SHP77 (cell line): ENCODE measurements at regions not wholly inside any gene's neighbourhood (a gene's known extent, or its start where the extent isn't known, plus 50 kb on each side); places are given as distances from the start of the nearest gene placed in this dataset.
A peak's percentile ranks its signal among the peaks of the same experiment; 100 is the strongest.

Experiments used
- DNase-seq, 2 experiments: peaks; one replicate each; lab custom pipeline; 2025; lab: John Stamatoyannopoulos, UW

DNA sequence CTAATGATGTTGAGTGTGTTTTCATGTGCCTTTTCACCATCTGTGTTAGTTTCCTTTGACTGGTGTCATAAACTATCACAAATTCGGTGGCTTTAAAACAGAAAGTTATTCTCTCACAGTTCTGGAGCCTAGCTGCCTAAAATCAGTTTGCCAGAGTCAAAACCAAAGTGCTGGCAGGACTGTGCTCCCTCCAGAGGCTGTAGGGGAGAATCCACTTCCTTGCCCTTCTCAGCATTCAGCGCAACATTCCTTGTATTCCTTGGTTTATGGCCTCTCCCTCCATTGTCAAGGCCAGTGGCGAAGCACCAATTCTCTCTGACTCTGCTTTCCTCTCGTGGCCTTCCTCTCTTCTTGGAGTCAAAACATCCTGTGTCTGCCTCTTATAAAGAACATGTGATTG lies 174.2 kb upstream of the PDE3A start:
- DNase-seq: no peak

DNA sequence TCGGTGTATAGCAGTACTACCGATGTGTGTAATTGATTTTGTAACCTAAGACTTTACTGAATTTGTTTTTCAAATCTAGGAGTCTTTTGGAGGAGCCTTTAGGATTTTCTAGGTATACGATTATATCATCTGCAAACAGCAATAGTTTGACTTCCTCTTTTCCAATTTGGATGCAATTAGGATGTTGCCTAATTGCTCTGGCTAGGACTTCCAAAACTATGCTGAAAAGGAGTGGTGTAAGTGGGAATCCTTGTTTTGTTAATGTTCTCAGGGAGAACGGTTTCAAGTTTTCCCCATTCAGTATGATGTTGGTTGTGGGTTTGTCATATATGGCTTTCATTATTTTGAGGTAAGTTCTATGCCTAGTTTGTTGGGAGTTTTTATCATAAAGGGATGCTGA lies 171.6 kb upstream of the PDE3A start:
- DNase-seq: no peak

DNA sequence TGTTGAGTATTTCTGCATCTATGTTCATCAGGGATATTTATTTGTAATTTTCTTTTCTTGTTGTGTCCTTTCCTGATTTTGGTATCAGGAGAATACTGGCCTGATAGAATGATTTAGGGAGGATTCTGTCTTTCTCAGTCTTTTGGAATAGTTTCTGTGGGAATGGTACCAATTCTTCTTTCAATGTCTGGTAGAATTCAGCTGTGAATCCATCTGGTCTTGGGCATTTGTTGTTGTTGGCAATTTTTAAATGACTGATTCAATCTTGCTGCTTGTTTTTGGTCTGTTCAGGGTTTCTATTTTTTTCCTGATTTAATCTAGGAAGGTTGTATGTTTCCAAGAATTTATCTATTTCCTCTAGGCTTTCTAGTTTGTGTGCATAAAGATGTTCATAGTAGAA lies 170.9 kb upstream of the PDE3A start:
- no peak for DNase-seq

DNA sequence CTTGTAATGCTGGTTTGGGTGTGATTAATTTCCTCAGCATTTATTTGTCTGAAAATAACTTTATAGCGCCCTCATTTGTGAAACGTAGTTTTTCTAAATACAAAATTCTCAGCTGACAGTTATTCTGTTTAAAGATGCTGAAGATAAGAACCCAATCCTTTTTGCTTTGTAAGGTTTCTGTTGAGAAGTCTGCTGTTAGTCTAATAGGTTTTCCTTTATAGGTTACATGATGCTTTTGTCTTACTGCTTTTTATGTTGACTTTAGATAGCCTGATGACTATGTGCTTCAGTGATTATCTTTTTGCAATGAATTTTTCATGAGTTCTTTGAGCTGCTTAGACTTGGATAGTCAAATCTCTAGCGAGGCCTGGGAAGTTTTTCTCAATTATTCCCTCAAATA lies 168.6 kb upstream of the PDE3A start:
- DNase-seq: no peak

DNA sequence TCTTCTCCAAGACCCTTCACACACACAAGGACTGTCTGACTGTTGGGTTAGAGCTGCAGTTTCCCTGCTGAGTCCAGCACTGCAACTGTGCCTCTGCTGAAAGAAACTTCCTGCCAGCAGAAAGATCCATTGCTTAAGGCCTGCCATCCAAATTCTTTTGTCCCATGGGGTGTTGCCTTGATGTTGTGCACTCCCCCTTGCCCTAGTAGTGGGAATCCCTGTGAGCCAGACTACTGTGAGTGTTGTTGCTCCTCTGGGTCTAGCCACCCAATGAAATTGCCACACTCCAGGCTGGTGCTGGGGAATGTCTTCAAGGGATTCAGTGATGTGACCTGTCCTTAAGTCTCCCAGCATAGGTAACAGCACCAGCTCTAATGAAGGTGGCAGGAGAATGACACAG lies 166.6 kb upstream of the PDE3A start:
- DNase-seq: no peak

DNA sequence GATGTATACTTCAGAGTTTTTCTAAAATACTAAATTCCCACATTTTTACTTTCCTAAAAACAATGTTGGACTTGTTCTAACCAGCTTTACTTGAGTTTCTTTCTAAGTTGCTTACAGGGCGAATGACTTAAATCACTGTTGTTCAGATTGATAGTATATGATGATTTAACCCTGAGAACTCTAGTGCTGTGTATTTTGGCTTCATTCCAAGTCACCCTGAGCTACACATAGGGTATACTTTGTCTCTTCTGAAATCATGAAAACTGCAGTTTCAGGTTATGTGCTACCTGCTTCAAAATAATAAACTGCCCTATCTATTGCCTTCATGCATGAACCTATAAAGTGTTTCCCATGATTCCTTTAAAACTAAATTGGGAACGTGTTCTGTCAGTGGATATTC lies 162.5 kb upstream of the PDE3A start:
- DNase-seq: no peak

DNA sequence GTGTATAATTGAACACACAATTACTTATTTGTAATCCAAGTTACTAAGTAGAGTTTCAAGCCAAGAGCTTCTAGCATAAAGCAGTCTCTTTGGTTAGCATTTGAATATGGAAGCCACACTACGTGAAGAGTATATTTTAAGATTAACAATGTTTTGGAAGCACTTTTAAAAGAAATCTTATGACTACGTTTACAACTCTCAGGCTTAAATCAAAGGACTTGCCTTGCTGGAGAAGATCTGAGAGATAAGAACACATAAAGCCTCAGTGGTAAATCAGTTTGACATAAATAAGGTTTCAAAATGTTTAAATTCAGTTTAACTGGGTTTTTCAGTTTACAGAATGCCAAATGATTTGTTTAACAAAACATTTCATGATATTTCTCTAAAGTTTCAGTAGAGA lies 161.9 kb upstream of the PDE3A start:
- no peak for DNase-seq

DNA sequence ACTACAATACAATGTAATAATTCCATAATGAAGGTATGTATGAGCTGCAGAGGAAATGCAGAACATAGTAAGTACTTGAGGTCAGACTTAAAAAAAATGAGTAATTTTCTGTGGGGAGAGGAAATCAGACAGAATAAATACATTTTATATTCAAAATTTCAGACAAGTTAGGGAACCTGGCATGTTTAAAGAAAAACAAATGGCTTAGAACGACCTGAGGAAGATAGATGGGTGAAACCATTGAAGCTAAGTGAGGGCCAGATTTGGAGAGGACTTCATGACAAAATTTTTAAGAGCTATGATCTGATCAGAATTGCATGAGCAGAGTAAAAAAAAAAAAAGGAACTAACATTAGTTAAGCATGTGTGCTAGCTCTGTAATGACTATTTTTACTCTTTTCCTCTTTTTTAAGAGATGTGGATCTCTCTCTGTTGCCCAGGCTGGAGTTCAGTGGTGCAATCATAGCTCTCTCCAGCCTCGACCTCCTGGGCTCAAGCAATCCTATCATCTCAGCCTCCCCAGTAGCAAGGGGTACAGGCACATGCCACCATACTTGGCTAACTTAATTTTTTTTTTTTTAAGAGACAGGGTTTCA lies 157.6 kb upstream of the PDE3A start:
- no peak for DNase-seq

DNA sequence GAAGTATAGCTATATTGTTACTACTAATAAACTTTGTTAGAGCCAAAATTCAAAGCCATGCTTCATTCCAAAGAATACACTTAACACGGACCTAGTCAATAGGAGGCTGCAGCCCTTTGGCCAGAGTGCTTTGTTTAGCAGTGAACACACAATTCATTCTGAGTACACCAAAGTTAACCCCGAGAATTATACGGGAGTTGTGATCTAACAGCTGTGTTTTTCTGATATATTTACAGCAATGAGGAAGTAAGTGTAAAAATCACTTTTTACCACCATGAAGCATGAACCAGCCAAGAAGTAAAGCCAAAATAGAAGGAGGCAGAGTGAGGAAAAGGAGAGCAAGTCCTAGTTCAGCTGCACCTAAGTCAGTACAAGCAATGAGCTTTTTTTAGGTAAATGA lies 156.8 kb upstream of the PDE3A start:
- DNase-seq: no peak

DNA sequence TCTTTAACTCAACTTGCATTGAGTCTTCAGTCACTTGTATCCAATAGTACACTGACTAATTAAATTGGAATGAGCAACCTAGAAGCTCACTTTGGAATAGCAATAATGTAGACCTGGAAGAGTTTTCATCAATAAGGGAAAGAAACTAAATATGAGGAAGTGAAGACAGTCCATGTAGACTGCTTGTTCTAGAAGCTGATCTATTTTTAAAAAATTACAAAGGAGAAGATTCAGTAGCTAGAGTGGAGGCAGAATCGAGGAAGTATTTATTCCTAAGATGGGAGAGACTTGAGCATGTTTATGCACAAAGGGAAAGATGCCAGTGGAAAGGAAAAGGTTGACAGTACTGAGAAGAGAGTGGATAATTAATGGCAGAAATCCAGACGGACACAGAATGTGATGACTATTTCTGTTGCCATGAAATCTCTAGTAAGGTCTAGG lies 156.3 kb upstream of the PDE3A start:
- no peak for DNase-seq

DNA sequence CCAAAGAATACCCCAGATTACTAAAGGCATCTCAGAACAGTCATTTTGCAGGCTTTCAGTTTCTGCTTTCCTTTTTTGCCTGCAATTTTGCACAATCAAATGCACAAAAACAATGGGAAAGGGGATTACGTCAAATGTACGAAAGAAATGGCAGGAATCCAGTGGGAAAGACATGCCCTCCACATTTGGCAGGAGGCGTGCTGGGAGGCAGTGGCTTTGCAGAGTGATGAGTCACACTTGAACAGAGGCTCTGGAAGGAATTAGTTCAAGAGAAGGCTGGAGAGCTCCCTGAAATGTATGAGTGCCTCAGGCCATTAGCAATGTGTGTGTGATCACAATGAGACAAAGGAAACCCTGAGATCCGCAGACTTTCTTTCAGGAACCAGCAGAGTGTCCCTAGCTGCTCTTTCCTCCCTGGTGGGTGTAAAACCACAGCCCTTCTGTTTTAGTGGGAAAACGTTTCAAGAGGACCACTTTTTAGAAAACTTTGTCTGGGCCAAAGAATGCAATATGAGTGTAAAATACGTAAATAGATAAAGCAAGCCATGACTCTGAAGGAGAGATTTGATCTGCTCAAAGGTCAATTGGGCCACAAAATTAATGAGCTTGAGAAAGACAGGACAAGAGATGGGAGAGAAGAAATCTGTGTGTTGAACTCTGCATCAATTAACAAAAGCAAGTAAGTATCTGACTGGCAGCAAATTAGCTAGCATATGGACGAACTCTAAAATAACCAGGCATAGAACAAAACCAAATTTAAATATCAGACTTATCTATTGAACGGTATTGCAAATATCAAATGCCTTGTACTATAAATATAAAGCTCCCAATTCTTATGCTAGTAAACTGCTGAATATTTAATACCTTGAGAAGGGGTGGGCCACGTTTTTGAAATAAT lies 155.4 kb upstream of the PDE3A start:
- DNase-seq: peak; percentile 74 to 75

DNA sequence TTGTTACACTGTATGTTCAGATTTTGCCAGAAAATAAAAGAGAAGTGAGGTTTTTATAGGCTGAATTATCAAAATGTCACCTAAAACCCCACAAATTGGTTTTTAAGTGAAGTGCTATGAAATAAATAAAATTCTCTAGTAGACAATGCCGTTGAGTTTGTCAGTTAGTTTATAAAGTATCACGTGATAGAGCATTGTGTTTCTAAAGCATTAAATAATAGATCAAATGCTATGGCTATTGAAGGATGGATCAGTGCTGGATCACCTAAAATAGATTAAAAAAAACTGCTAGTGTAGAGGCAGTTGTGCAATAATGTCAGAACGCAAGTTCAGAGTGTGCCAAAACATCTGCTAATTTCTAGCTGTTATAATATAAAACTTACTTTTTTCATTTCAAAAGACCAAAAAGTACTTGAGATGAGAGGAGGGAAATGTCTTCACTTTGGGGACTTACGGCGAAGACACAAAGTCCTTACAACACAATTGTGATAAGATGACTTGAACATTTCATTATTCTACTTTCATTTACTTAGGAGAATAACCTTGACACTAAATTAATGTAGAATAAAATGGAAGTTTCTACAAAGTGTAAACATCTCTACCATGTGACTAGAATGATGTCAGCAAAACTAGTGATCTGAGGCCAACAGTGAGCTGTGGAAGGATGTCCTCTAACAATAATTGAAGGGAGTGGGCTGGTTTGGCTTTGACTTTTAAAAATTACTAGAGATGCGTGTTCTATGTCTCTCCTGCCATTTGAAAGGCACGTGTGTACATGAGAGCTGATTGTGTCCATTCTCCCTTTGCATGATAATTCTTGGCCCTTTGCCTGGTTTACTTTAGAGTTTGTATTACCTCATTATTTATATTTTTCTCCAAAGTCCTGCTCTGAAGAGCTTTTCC lies 154.4 kb upstream of the PDE3A start:
- DNase-seq: no peak

DNA sequence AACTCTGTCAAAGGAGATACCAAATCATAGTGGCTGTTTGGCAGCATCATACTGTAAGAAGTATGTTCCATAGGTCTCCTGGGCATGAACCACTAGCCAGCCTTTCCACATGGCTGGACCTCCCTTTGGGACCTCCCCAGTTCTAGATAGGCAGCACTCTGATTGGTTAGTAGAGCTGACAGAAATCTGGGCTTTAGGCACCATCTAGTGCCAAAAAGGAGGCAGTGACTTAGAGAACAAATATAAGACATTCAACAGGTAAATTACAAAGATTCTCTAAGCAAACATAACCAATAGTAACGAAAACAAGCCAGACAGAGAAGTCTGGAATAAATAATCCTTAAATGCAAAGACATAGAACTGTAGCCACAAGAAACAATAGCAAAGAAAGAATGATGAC lies 148.0 kb upstream of the PDE3A start:
- no peak for DNase-seq

DNA sequence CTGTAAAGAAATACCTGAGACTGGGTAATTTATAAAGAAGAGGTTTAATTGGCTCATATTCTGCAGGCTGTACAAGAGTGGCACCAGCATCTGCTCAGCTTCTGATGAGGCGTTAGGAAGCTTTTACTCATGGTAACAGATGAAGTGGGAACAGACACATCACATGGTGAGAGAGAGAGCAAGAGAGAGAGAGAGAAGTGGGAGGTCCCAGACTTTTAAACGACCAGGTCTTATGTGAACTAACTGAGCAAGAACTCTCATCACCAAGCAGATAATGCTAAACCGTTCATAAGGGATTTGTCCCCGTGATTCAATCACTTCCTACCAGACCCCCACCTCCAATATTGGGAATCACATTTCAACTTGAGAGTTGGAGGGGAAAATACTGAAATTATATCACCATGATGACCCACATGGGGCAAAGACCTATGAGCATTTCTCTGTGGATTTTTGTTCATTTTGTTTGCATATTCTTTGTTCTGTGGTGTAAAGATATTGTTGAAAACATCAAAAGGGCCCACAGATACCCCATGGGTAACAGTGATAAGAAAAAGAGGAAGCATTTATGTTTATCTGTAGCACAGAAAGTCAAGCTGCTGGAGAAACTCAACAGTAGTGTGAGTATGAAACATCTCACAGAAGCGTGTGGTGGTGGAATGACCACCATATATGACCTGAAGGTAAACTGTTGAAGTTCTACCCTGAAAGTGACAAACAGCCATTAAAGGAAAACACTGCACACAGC lies 135.2 kb upstream of the PDE3A start:
- no peak for DNase-seq

DNA sequence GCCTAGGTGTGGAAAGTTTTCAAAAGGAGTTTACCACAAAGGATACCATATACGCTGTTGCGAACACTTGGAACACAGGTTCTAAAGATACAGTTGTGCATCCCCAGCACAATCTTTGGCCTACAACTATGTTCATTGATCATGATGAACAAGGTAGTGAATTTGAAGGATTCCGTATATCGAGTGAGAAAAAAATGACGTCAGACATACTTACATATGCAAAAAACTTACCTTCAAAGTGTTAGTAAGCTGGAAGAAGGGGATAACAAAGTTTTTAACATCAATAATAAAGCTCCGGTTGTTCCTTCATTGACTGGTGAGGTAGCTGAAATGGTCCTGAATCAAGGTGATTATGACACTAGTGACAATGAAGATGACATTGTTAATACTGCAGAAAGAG lies 133.9 kb upstream of the PDE3A start:
- no peak for DNase-seq

DNA sequence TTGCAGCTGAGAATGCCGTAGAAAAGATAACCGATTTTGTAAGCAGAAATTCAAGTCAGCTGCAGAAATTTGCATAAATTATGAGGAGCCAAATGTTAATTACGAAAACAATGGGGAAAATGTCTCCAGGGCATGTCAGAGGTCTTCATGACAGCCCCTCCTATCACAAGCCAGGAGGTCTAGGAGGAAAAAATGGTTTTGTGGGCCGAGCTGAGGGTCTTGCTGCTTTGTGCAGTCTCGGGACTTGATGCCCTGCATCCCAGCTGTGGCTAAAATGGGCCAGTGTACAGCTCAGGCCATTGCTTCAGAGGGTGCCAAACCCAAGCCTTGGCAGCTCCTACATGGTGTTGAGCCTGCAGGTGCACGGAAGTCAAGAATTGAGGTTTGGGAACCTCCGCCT lies 131.2 kb upstream of the PDE3A start:
- DNase-seq: no peak

DNA sequence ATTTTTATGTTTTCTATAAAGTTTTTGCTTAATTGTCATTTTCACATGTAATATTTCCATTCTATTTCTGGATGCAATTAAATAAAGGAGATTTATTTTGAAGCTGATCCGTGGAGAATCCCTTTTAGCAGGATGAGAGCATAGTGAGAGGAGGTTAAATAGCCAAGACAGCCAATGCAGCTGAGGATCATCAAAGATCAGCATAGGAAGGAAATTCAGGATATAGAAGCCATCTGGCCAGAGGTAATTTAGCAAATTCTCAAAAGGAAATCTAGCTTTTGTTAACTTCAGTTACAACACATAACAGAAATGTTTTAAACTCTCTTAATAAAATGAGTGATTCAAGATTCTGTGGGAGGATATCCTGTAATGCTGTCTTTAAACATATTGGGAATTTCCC lies 122.8 kb upstream of the PDE3A start:
- DNase-seq: no peak

DNA sequence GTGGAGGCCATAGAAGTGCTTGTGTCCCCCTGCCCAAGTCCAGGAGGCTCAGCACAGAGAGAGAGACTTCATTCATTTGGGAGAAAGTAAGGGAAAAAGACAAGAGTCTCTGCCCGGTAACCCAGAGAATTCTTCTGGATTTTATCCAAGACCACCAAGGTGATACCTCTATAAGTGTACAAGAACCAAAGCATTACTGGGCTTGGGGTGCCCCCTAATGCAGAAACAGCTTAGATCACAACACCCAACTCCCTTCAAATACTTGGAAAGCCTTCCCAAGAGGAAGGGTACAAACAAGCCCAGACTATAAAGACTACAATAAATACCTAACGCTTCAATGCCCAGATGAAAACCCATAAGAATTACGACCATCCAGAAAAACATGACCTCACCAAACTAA lies 119.7 kb upstream of the PDE3A start:
- no peak for DNase-seq

DNA sequence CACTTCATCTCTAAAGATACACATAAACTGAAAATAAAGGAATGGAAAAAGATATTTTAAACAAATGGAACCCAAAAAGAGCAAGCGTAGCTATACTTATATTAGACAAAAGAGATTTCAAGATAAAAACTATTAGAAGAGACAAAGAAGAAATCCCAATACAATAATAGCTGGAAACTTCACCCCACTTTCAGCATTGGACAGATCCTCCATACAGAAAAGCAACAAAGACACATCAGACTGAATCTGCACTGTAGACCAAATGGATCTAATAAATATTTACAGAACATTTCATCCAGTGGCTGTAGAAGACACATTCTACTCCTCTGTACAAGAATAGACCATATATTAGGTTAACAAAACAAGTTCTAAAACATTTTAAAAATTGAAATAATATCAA lies 117.6 kb upstream of the PDE3A start:
- DNase-seq: no peak

DNA sequence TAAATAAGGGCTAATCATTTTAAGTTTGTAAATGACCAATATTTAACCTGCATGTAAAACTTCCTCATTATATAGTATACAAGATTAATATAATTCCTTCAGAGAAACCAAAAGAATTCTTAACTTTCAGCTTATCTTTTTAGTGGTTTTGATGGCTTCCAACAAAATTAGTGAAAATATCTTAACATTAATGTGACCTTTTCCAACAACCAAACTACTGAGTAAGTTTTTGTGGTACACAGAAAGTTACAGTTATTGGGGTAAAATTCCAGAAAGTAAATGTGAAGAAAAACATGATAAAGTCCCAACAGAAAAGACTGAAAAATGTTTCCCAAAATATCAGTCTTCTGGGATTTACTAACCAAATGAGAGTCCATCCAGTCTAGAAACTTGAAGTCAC lies 111.0 kb upstream of the PDE3A start:
- DNase-seq: no peak

DNA sequence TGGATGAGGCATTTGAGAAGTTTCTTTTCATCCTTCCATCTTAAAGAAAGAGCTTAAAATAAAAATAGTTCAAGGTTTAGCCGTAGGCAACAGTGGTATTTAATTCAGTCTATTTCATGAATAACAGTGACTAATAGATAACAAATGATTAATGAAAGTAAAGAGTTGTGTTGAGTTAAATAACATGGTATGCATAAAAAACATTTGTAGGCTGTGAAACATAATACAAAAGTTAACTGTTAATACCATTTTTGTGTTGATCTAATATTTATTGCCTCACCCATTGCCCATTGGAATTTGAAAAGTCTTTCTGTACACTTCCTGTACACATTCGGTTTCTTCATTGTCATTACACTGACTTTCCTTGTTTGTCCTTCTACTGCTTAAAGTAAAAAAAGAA lies 108.6 kb upstream of the PDE3A start:
- no peak for DNase-seq

DNA sequence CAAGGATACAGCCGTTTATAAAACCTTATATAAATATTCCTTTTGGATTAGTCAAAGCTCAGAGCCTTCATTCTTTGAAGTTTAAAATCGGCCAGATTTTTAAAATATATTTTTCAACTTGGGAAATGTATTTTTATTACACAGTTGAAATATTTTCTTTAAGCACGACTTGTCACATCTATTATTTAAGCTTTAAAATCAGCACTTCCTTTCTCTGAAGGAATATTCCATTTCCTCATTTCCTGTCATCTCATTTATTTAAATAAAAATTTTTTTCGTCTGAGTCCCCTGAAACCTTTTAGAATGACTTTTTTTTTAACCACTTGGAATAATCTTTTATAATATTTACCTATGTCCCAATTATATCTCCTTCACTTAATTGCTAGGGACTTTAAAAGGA lies 107.5 kb upstream of the PDE3A start:
- no peak for DNase-seq
